DND-41 (cell line): ENCODE measurements at regions not wholly inside any gene's neighbourhood (a gene's known extent, or its start where the extent isn't known, plus 50 kb on each side); places are given as distances from the start of the nearest gene placed in this dataset.
"Not testable (repeated sequence)": the region's sequence is repeated elsewhere in the genome, so short reads cannot be mapped to it uniquely, and the experiment has no call there.

Source experiments
- ATAC-seq: fragments of 200-7000 bp; cut with Tn5 transposase; 3 replicates; pipeline ENCODE4 v1.9.1; 2021; ENCODE audit warnings: low read depth; ENCODE audit not compliant: insufficient read depth
- DNase-seq: peaks from one replicate; pipeline ENCODE4 v3.0.0-alpha.2; 2020
- H2AFZ ChIP-seq: 2 replicates; pipeline ENCODE4 v1.6.0; 2012; ENCODE audit warnings: low read depth, low read length
- H3K27ac ChIP-seq: 2 replicates; pipeline ENCODE4 v1.5.1; 2012; ENCODE audit warnings: low read length, inconsistent platforms
- H3K27me3 ChIP-seq: fragments of 200-600 bp; sonication (generic); 2 replicates; pipeline ENCODE4 v1.6.0; 2012; ENCODE audit warnings: low read length, mild to moderate bottlenecking, inconsistent platforms; ENCODE audit not compliant: insufficient read depth, poor library complexity
- H3K36me3 ChIP-seq: 2 replicates; pipeline ENCODE4 v1.5.1; 2012; ENCODE audit warnings: low read length, inconsistent platforms; ENCODE audit not compliant: insufficient read depth
- H3K4me1 ChIP-seq: 2 replicates; pipeline ENCODE4 v1.5.1; 2012; ENCODE audit warnings: mild to moderate bottlenecking, low read length; ENCODE audit not compliant: insufficient read depth
- H3K4me2 ChIP-seq: 2 replicates; pipeline ENCODE4 v1.6.0; 2012; ENCODE audit warnings: mild to moderate bottlenecking, moderate library complexity, low read length, inconsistent platforms; ENCODE audit not compliant: insufficient read depth
- H3K4me3 ChIP-seq, 2 experiments: fragments of 200-600 bp in 1 of 2; shearing (Covaris generic) in 1 of 2; 2 replicates each; pipeline ENCODE4 v1.5.1; 2012 to 2016; ENCODE audit warnings: inconsistent platforms in 2 of 2, low read length in 2 of 2, mild to moderate bottlenecking in 2 of 2, low read depth in 1 of 2, moderate library complexity in 1 of 2
- H3K79me2 ChIP-seq: 2 replicates; pipeline ENCODE4 v1.6.0; 2012; ENCODE audit warnings: low read length, inconsistent platforms; ENCODE audit not compliant: insufficient read depth
- H3K9ac ChIP-seq: 2 replicates; pipeline ENCODE4 v1.6.0; 2012; ENCODE audit warnings: low read depth, mild to moderate bottlenecking, inconsistent platforms, low read length, moderate library complexity
- H3K9me3 ChIP-seq: 2 replicates; pipeline ENCODE4 v1.5.1; 2012; ENCODE audit warnings: low read length, moderate library complexity, mild to moderate bottlenecking, inconsistent platforms; ENCODE audit not compliant: insufficient read depth, severe bottlenecking
- H4K20me1 ChIP-seq: 2 replicates; pipeline ENCODE4 v1.6.0; 2012; ENCODE audit warnings: low read length; ENCODE audit not compliant: insufficient read depth
- CTCF ChIP-seq: IDR thresholded peaks from 2 replicates; pipeline ENCODE4 v1.5.1; 2012; ENCODE audit warnings: borderline replicate concordance, low read length, moderate library complexity, mild to moderate bottlenecking; ENCODE audit not compliant: poor library complexity, severe bottlenecking; ENCODE audit errors: extremely low read depth
- EZH2 ChIP-seq: IDR thresholded peaks from 3 replicates; pipeline ENCODE4 v1.6.1; 2012; ENCODE audit warnings: borderline replicate concordance, low read depth, mild to moderate bottlenecking, moderate library complexity, low read length, inconsistent platforms; ENCODE audit not compliant: severe bottlenecking

- H3K9me3 ChIP-seq, ATAC-seq, H3K9ac ChIP-seq, H3K27ac ChIP-seq, H3K36me3 ChIP-seq, H3K4me1 ChIP-seq, H3K27me3 ChIP-seq, H2AFZ ChIP-seq, H3K79me2 ChIP-seq, H3K4me3 ChIP-seq, DNase-seq, H3K4me2 ChIP-seq, H4K20me1 ChIP-seq: not testable (repeated sequence)
Measured at GRCh38 chrX:67213686-67214085, 330.1 kb upstream of the AR start.

GRCh38 chrX:67207912-67208311, 335.9 kb upstream of the AR start:
- no peak overlapping the region for H3K4me3 ChIP-seq
- no peak overlapping the region for H3K4me2 ChIP-seq
- ATAC-seq: no peak

GRCh38 chrX:67159437-67159836, 384.4 kb upstream of the AR start:
- Histone ChIP-seq H3K27me3 (no peaks in the 10 kb centered on the region), H3K9me3 (no peaks in the 10 kb centered on the region)
- ATAC-seq: no peak

More at GRCh38 chrX:67207912-67208311, 335.9 kb upstream of the AR start:
- Histone ChIP-seq H3K9ac (no peak overlapping the region), H2AFZ (no peak overlapping the region), H3K79me2 (no peaks in the 10 kb centered on the region), H3K9me3 (no peaks in the 10 kb centered on the region), H3K4me1 (no peaks in the 10 kb centered on the region), H4K20me1 (no peaks in the 10 kb centered on the region), H3K36me3 (no peaks in the 10 kb centered on the region), H3K27me3 (no peaks in the 10 kb centered on the region), H3K27ac (no peak overlapping the region)
- no peak for DNase-seq
- TF ChIP-seq EZH2: no peak
- no peak for TF ChIP-seq CTCF

GRCh38 chrX:67114635-67115034, 429.2 kb upstream of the AR start:
- Histone ChIP-seq H3K4me1 (no peaks in the 10 kb centered on the region), H3K79me2 (no peaks in the 10 kb centered on the region), H3K27ac (no peak overlapping the region), H3K9me3 (no peaks in the 10 kb centered on the region), H3K4me2 (no peak overlapping the region), H3K9ac (no peak overlapping the region), H3K4me3 (no peak overlapping the region), H3K27me3 (no peaks in the 10 kb centered on the region), H4K20me1 (no peaks in the 10 kb centered on the region), H2AFZ (no peak overlapping the region), H3K36me3 (no peaks in the 10 kb centered on the region)
- DNase-seq (no peak), ATAC-seq (no peak)
- no peak for TF ChIP-seq CTCF
- no peak for TF ChIP-seq EZH2

More at GRCh38 chrX:67159437-67159836, 384.4 kb upstream of the AR start:
- Histone ChIP-seq H3K79me2 (no peaks in the 10 kb centered on the region), H3K27ac (no peak overlapping the region), H4K20me1 (no peaks in the 10 kb centered on the region), H3K36me3 (no peaks in the 10 kb centered on the region), H3K4me2 (no peak overlapping the region), H3K4me1 (no peaks in the 10 kb centered on the region), H3K4me3 (no peak overlapping the region), H3K9ac (no peak overlapping the region), H2AFZ (no peak overlapping the region)
- TF ChIP-seq EZH2: no peak
- no peak for DNase-seq
